ENCODE measurements at regions not wholly inside any gene's neighbourhood (a gene's known extent, or its start where the extent isn't known, plus 50 kb on each side); places are given as distances from the start of the nearest gene placed in this dataset.
"Not testable (repeated sequence)": the region's sequence is repeated elsewhere in the genome, so short reads cannot be mapped to it uniquely, and the experiment has no call there.

- DNase-seq (ENCODE audit: low read depth in 2 of 2) = no peak
These were observed 169.2 kb downstream of the OR2B2 start for GRCh38 chr6:27742833-27743573.

GRCh38 chr6:27739902-27740301, 172.3 kb downstream of the OR2B2 start:
- DNase-seq (ENCODE audit: low read depth in 2 of 2) = not testable (repeated sequence)

- DNase-seq (ENCODE audit: low read depth in 2 of 2) = no peak
These were observed 175.5 kb downstream of the OR2B2 start for GRCh38 chr6:27736686-27737085.

GRCh38 chr6:27728442-27728841, 183.8 kb downstream of the OR2B2 start:
- DNase-seq (ENCODE audit: low read depth in 2 of 2) = no peak

GRCh38 chr6:27726619-27727023, 185.6 kb downstream of the OR2B2 start:
- DNase-seq (ENCODE audit: low read depth in 2 of 2) = peak in 1 of 2 experiments; percentile 14

GRCh38 chr6:27720607-27721580, 191.3 kb downstream of the OR2B2 start:
- DNase-seq (ENCODE audit: low read depth in 2 of 2) = peak in 1 of 2 experiments; percentile 21

GRCh38 chr6:27719039-27719438, 193.2 kb downstream of the OR2B2 start:
- DNase-seq (ENCODE audit: low read depth in 2 of 2) = not testable (repeated sequence)

GRCh38 chr6:27706431-27706830, 205.8 kb downstream of the OR2B2 start:
- DNase-seq (ENCODE audit: low read depth in 2 of 2) = no peak

- DNase-seq (ENCODE audit: low read depth in 2 of 2) = no peak
These were observed 211.9 kb downstream of the OR2B2 start for GRCh38 chr6:27700337-27700736.

- DNase-seq (ENCODE audit: low read depth in 2 of 2) = no peak
These were observed 217.7 kb downstream of the OR2B2 start for GRCh38 chr6:27694547-27694874.

GRCh38 chr6:27693766-27694546, 218.2 kb downstream of the OR2B2 start:
- peak in 1 of 2 experiments; percentile 19 for DNase-seq (ENCODE audit: low read depth in 2 of 2)

GRCh38 chr6:27692133-27692532, 219.2 kb upstream of the ZNF184 start:
- DNase-seq (ENCODE audit: low read depth in 2 of 2) = not testable (repeated sequence)

- peak; percentile 83 for DNase-seq (ENCODE audit: low read depth in 2 of 2)
These were observed 215.2 kb upstream of the ZNF184 start for GRCh38 chr6:27688014-27688586.

GRCh38 chr6:27687154-27688013, 214.5 kb upstream of the ZNF184 start:
- peak; percentile 69 to 78 for DNase-seq (ENCODE audit: low read depth in 2 of 2)

GRCh38 chr6:27685279-27685678, 212.4 kb upstream of the ZNF184 start:
- no peak for DNase-seq (ENCODE audit: low read depth in 2 of 2)

GRCh38 chr6:27684264-27685211, 211.6 kb upstream of the ZNF184 start:
- peak; percentile 39 to 57 for DNase-seq (ENCODE audit: low read depth in 2 of 2)

- no peak for DNase-seq (ENCODE audit: low read depth in 2 of 2)
These were observed 207.2 kb upstream of the ZNF184 start for GRCh38 chr6:27679964-27680694.

- no peak for DNase-seq (ENCODE audit: low read depth in 2 of 2)
These were observed 206.5 kb upstream of the ZNF184 start for GRCh38 chr6:27679308-27679963.
